Neural cell (in vitro differentiated cells): ENCODE measurements at regions not wholly inside any gene's neighbourhood (a gene's known extent, or its start where the extent isn't known, plus 50 kb on each side); places are given as distances from the start of the nearest gene placed in this dataset.

ENCODE experiments used
- CTCF ChIP-seq: fragments of 450-650 bp; IDR thresholded peaks from 2 replicates; pipeline ENCODE4 v1.5.1; 2014; ENCODE audit warnings: antibody characterized with exemption, mild to moderate bottlenecking, moderate library complexity; ENCODE audit not compliant: poor library complexity, severe bottlenecking
- EP300 ChIP-seq: fragments of 450-650 bp; conservative IDR thresholded peaks from 2 replicates; pipeline ENCODE4 v1.6.1; 2014; ENCODE audit warnings: antibody characterized with exemption, mild to moderate bottlenecking, moderate library complexity; ENCODE audit not compliant: poor library complexity, severe bottlenecking
- TAF1 ChIP-seq: IDR thresholded peaks from 2 replicates; pipeline ENCODE4 v1.6.1; 2012; ENCODE audit warnings: low read depth

- TF ChIP-seq EP300 (no peak), TAF1 (no peak), CTCF (no peak)
Measured at GRCh38 chr10:125265579-125265955, 105.2 kb upstream of the CTBP2 start.
